Hepatocyte (in vitro differentiated cells): ENCODE measurements at regions not wholly inside any gene's neighbourhood (a gene's known extent, or its start where the extent isn't known, plus 50 kb on each side); places are given as distances from the start of the nearest gene placed in this dataset.

Experiments
- DNase-seq: peaks from one replicate; pipeline ENCODE4 v3.0.0-alpha.2; 2016; ENCODE audit warnings: low spot score
- H2AFZ ChIP-seq: fragments of 200-600 bp; sonication (generic); 2 replicates; pipeline ENCODE4 v1.6.0; 2016; ENCODE audit warnings: antibody characterized with exemption, mild to moderate bottlenecking
- H3K27ac ChIP-seq: fragments of 200-600 bp; sonication (generic); 2 replicates; pipeline ENCODE4 v1.5.1; 2016; ENCODE audit warnings: mild to moderate bottlenecking
- H3K27me3 ChIP-seq: fragments of 200-600 bp; sonication (generic); 2 replicates; pipeline ENCODE4 v1.6.1; 2016
- H3K36me3 ChIP-seq: fragments of 200-600 bp; sonication (generic); replicated peaks from 2 replicates; pipeline ENCODE4 v1.5.1; 2016; ENCODE audit warnings: low read depth; ENCODE audit not compliant: insufficient read depth
- H3K4me1 ChIP-seq: fragments of 200-600 bp; sonication (generic); 2 replicates; pipeline ENCODE4 v1.5.1; 2016; ENCODE audit warnings: mild to moderate bottlenecking, moderate library complexity; ENCODE audit not compliant: insufficient read depth
- H3K4me2 ChIP-seq: fragments of 200-600 bp; sonication (generic); 2 replicates; pipeline ENCODE4 v1.6.0; 2016
- H3K4me3 ChIP-seq: fragments of 200-600 bp; sonication (generic); 2 replicates; pipeline ENCODE4 v1.5.1; 2016; ENCODE audit warnings: mild to moderate bottlenecking
- H3K79me2 ChIP-seq: fragments of 200-600 bp; sonication (generic); 2 replicates; pipeline ENCODE4 v1.6.0; 2017; ENCODE audit warnings: mild to moderate bottlenecking
- H3K9me2 ChIP-seq: fragments of 200-600 bp; sonication (generic); replicated peaks from 2 replicates; pipeline ENCODE4 v1.6.0; 2017; ENCODE audit warnings: mild to moderate bottlenecking; ENCODE audit not compliant: insufficient read depth
- H3K9me3 ChIP-seq: fragments of 200-600 bp; sonication (generic); 2 replicates; pipeline ENCODE4 v1.5.1; 2016; ENCODE audit warnings: low read depth, mild to moderate bottlenecking
- H4K20me1 ChIP-seq: fragments of 200-600 bp; sonication (generic); 2 replicates; pipeline ENCODE4 v1.6.0; 2016; ENCODE audit warnings: mild to moderate bottlenecking; ENCODE audit not compliant: insufficient read depth, poor library complexity, severe bottlenecking
- CTCF ChIP-seq: fragments of 200-600 bp; sonication (generic); IDR thresholded peaks from 2 replicates; pipeline ENCODE4 v1.5.1; 2016; ENCODE audit warnings: antibody characterized with exemption, mild to moderate bottlenecking; ENCODE audit not compliant: poor library complexity
- EZH2 ChIP-seq: fragments of 200-600 bp; sonication (generic); IDR thresholded peaks from 2 replicates; pipeline ENCODE4 v1.6.1; 2016; ENCODE audit warnings: antibody characterized with exemption, mild to moderate bottlenecking, borderline replicate concordance
- EZH2phosphoT487 ChIP-seq: fragments of 200-600 bp; sonication (generic); IDR thresholded peaks from one replicate; pipeline ENCODE4 v1.6.1; 2018; ENCODE audit warnings: antibody characterized with exemption, mild to moderate bottlenecking, low read depth, moderate library complexity; ENCODE audit not compliant: unreplicated experiment, severe bottlenecking
- WGBS: methylation state at CpG from one replicate; pipeline ENCODE4 v1.1.6; 2016; ENCODE audit warnings: low lambda C conversion rate; ENCODE audit errors: missing lambda C conversion rate; 5-methylcytosine and 5-hydroxymethylcytosine counted together

- DNase-seq: no peak
- Histone ChIP-seq H3K36me3 (no peaks in the 10 kb centered on the region), H3K9me2 (no peaks in the 10 kb centered on the region), H3K79me2 (no peaks in the 10 kb centered on the region), H3K4me3 (no peak overlapping the region), H2AFZ (no peak overlapping the region), H3K4me1 (no peaks in the 10 kb centered on the region), H3K9me3 (no peaks in the 10 kb centered on the region), H3K27ac (no peak overlapping the region), H4K20me1 (no peaks in the 10 kb centered on the region), H3K4me2 (no peak overlapping the region), H3K27me3 (peaks cover 2% of the 10 kb centered on the region)
- WGBS: 90% methylated on average over 5 of the region's 5 CpGs
- TF ChIP-seq CTCF: no peak
- no peak for TF ChIP-seq EZH2phosphoT487
- TF ChIP-seq EZH2: no peak
These were observed 378.8 kb downstream of the TYW1 start for GRCh38 chr7:67375427-67375826.

DNA sequence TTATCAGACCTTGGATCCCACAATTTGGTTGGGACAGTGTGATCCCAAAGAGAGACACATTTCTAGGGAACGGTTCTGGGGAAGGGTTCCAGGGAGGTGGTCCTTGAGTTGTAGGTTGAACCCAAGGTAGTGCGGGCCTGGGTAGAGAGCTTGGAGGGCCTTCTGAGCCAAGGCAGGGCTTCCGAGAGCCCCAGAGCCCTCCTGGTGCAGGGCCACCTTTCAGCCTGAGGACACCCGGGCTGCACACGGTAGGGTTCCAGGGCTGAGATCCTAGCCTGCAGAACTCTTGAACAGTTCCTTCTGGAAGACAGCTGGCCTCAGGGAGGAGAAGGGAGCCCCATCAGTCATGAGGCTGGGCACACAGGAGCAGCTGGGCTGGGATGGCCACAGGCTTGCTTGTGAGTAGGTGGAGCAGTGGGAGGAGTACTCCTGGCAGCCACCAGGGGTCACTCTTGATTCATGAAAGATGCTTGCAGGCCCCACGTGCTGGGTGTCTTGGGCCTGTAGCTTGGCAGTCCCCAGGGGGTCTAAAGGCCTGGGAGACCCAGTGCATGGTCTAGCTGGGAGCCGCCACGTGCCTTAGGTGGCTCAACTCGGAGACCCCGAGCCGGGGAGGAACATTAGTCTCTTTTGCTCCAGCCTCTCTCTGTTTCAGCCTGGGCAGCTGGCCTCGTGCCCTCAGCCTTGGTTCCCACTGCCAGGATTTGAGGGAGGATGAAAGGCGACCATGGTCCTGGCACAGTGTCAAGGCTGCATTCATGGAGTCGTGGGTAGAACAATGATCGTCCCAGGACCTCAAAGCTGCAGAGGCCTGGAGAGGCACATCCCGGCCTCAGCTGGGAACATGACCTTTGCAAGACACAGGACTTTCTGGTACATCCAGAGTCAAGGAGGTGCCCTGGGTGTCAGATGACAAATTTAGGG is 381.6 kb downstream of the TYW1 start:
- Histone ChIP-seq H3K27ac (no peak overlapping the region), H3K4me1 (no peaks in the 10 kb centered on the region), H3K4me3 (no peak overlapping the region), H3K9me3 (no peaks in the 10 kb centered on the region), H3K27me3 (no peaks in the 10 kb centered on the region), H3K79me2 (no peaks in the 10 kb centered on the region), H3K4me2 (no peak overlapping the region), H2AFZ (no peak overlapping the region), H3K36me3 (no peaks in the 10 kb centered on the region), H4K20me1 (no peaks in the 10 kb centered on the region), H3K9me2 (no peaks in the 10 kb centered on the region)
- DNase-seq: peak; percentile 89
- 53% methylated on average over 15 of the region's 16 CpGs for WGBS
- peak; percentile 81 for TF ChIP-seq CTCF
- TF ChIP-seq EZH2: no peak
- no peak for TF ChIP-seq EZH2phosphoT487

DNA sequence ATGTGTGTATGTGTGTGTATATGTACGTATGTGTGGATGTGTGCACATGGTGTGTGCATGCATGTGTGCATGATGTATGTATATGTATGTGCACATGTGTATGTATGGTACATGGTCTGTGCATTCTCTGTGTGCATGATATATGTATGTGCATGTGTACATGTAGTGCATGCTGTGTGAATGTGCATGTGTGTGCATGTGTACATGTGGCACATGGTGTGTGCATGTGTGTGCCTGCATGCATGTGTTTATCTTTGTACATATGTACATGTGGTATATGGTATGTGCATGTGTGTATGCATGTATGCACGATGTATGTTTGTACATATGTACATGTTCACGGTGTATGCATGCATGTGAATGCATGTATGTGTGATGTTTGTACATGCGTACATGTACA is 383.7 kb downstream of the TYW1 start:
- no peaks in the 10 kb centered on the region for H3K9me3 ChIP-seq
- no peak overlapping the region for H2AFZ ChIP-seq
- H3K27me3 ChIP-seq: no peaks in the 10 kb centered on the region
- 71% methylated on average over 4 of the region's 4 CpGs for WGBS
- H3K27ac ChIP-seq: no peak overlapping the region
- no peak overlapping the region for H3K4me3 ChIP-seq
- no peak for DNase-seq
- H3K79me2 ChIP-seq: no peaks in the 10 kb centered on the region
- no peaks in the 10 kb centered on the region for H3K36me3 ChIP-seq
- no peak for TF ChIP-seq EZH2phosphoT487
- TF ChIP-seq CTCF: no peak
- TF ChIP-seq EZH2: no peak
- H4K20me1 ChIP-seq: no peaks in the 10 kb centered on the region
- no peaks in the 10 kb centered on the region for H3K9me2 ChIP-seq
- H3K4me1 ChIP-seq: no peaks in the 10 kb centered on the region
- no peak overlapping the region for H3K4me2 ChIP-seq
